Panc1 (cell line): ENCODE measurements at regions not wholly inside any gene's neighbourhood (a gene's known extent, or its start where the extent isn't known, plus 50 kb on each side); places are given as distances from the start of the nearest gene placed in this dataset.

ENCODE experiments used
- ATAC-seq: fragments of 200-7000 bp; cut with Tn5 transposase; 2 replicates; pipeline ENCODE4 v1.9.1; 2020; ENCODE audit warnings: mild to moderate bottlenecking, moderate library complexity
- BruUV-seq: library from RNA; stranded (reverse); fragments of 400-500 nt; replicated peaks from 2 replicates; lab custom pipeline; 2021; lab: Mats Ljungman, UMichigan
- CTCF ChIA-PET: fragments of 300-600 bp; sonication (Branson Sonifier 250); formaldehyde crosslinking; loops from one replicate; lab custom pipeline; 2022; ENCODE audit warnings: antibody characterized with exemption; lab: Charles Lee
- POLR2A ChIA-PET: fragments of 300-600 bp; sonication (Branson Sonifier 250); formaldehyde crosslinking; loops from one replicate; lab custom pipeline; 2022; ENCODE audit warnings: antibody characterized with exemption; lab: Charles Lee
- DNase-seq: peaks from one replicate; pipeline ENCODE4 v3.0.0-alpha.2; 2010; ENCODE audit warnings: low read depth, low spot score
- H3K27ac ChIP-seq: 2 replicates; pipeline ENCODE4 v1.5.1; 2011; ENCODE audit warnings: mild to moderate bottlenecking, low read length, inconsistent platforms
- H3K27me3 ChIP-seq: fragments of 200-500 bp; sonication (Bioruptor generic); 2 replicates; pipeline ENCODE4 v1.6.0; 2014; ENCODE audit warnings: low read length, inconsistent platforms; ENCODE audit not compliant: control insufficient read depth, insufficient read depth
- H3K36me3 ChIP-seq: fragments of 200-500 bp; sonication (Bioruptor generic); 2 replicates; pipeline ENCODE4 v1.5.1; 2014; ENCODE audit warnings: inconsistent platforms, mild to moderate bottlenecking, low read length, moderate library complexity; ENCODE audit not compliant: control insufficient read depth, insufficient read depth
- H3K4me1 ChIP-seq: 2 replicates; pipeline ENCODE4 v1.5.1; 2011; ENCODE audit warnings: inconsistent platforms, mild to moderate bottlenecking, low read length, moderate library complexity; ENCODE audit not compliant: control insufficient read depth, insufficient read depth
- H3K4me3 ChIP-seq, 2 experiments: 2 replicates each; pipeline ENCODE4 v1.5.1; 2011 to 2012; ENCODE audit warnings: low read depth in 2 of 2, low read length in 2 of 2, mild to moderate bottlenecking in 2 of 2, inconsistent platforms in 1 of 2, moderate library complexity in 1 of 2
- H3K9me3 ChIP-seq: fragments of 200-500 bp; sonication (Bioruptor generic); 2 replicates; pipeline ENCODE4 v1.5.1; 2014; ENCODE audit warnings: low read depth, mild to moderate bottlenecking, inconsistent platforms, low read length, moderate library complexity; ENCODE audit not compliant: control insufficient read depth, insufficient read depth
- CTCF ChIP-seq: fragments of 450-650 bp; IDR thresholded peaks from 2 replicates; pipeline ENCODE4 v1.5.1; 2017; ENCODE audit warnings: mild to moderate bottlenecking
- POLR2AphosphoS5 ChIP-seq: IDR thresholded peaks from 2 replicates; pipeline ENCODE4 v1.6.1; 2012; ENCODE audit warnings: mild to moderate bottlenecking, low read depth, low read length, moderate library complexity
- REST ChIP-seq, 2 experiments: IDR thresholded peaks; 2 replicates each; pipeline ENCODE4 v1.6.1; 2011 to 2012; ENCODE audit warnings: low read depth in 2 of 2, control low read depth in 1 of 2, low read length in 1 of 2, mild to moderate bottlenecking in 1 of 2, moderate library complexity in 1 of 2; ENCODE audit not compliant: insufficient read depth in 1 of 2
- SIN3A ChIP-seq: IDR thresholded peaks from 2 replicates; pipeline ENCODE4 v1.6.1; 2012; ENCODE audit warnings: low read depth, mild to moderate bottlenecking, low read length, moderate library complexity, borderline replicate concordance; ENCODE audit not compliant: insufficient read depth
- TCF7L2 ChIP-seq: IDR thresholded peaks from 2 replicates; pipeline ENCODE4 v1.6.1; 2011; ENCODE audit warnings: mild to moderate bottlenecking, low read depth, low read length, inconsistent platforms
- in situ Hi-C: cut with HindIII; loops from 2 replicates; pipeline ENCODE4 v1.10.0; 2016; ENCODE audit warnings: low sequenced_read_pairs, low pct_unique_long_range_greater_than_20kb
- intact Hi-C: fragments of 100-400 bp; cut with micrococcal nuclease; formaldehyde crosslinking; loops from one replicate; pipeline ENCODE4 v1.10.0; 2022; ENCODE audit not compliant: unreplicated experiment

GRCh38 chr4:114306946-114307345, 291.7 kb upstream of the UGT8 start:
- Histone ChIP-seq H3K9me3 (no peaks in the 10 kb centered on the region), H3K4me1 (no peaks in the 10 kb centered on the region), H3K27ac (no peak overlapping the region), H3K27me3 (no peaks in the 10 kb centered on the region), H3K4me3 (no peak overlapping the region), H3K36me3 (no peaks in the 10 kb centered on the region)
- ATAC-seq (no peak), DNase-seq (no peak)
- ChIA-PET POLR2A (no interaction called here), CTCF (no interaction called here)
- in situ Hi-C loops (no loop called here), intact Hi-C loops (no loop called here)
- no peak for TF ChIP-seq SIN3A
- TF ChIP-seq CTCF: no peak
- no peak for TF ChIP-seq POLR2AphosphoS5
- no peak for TF ChIP-seq REST (IDR thresholded peaks at IDR 0.05; ENCODE audit: insufficient read depth in 1 of 2, low read depth in 2 of 2, low read length in 1 of 2)
- no peak for TF ChIP-seq TCF7L2
- BruUV-seq: no TSS peak

GRCh38 chr4:114310296-114310925, 288.2 kb upstream of the UGT8 start:
- POLR2A ChIA-PET: no interaction called here
- ATAC-seq: no peak
- BruUV-seq: no TSS peak
- in situ Hi-C loops (no loop called here), intact Hi-C loops (no loop called here)
- no peaks in the 10 kb centered on the region for H3K27me3 ChIP-seq
- CTCF ChIA-PET: no interaction called here
- H3K4me3 ChIP-seq: no peak overlapping the region
- no peaks in the 10 kb centered on the region for H3K36me3 ChIP-seq
- no peaks in the 10 kb centered on the region for H3K9me3 ChIP-seq
- no peak for DNase-seq
- no peaks in the 10 kb centered on the region for H3K4me1 ChIP-seq
- no peak overlapping the region for H3K27ac ChIP-seq
- TF ChIP-seq POLR2AphosphoS5: no peak
- no peak for TF ChIP-seq CTCF
- no peak for TF ChIP-seq REST (IDR thresholded peaks at IDR 0.05; ENCODE audit: insufficient read depth in 1 of 2, low read depth in 2 of 2, low read length in 1 of 2)
- no peak for TF ChIP-seq SIN3A
- TF ChIP-seq TCF7L2: no peak
